Bronchial epithelial cell (primary cell): ENCODE measurements at regions not wholly inside any gene's neighbourhood (a gene's known extent, or its start where the extent isn't known, plus 50 kb on each side); places are given as distances from the start of the nearest gene placed in this dataset.

Experiments
- DNase-seq: peaks from one replicate; pipeline ENCODE4 v3.0.0-alpha.2; 2010; ENCODE audit warnings: low read depth
- FAIRE-seq: peaks from 2 replicates; lab custom pipeline; 2011; peaks lifted over from hg19 to GRCh38; lab: Jason Lieb, UNC
- H3K27me3 ChIP-seq: 2 replicates; pipeline ENCODE4 v1.5.1; 2011; ENCODE audit warnings: low read length; ENCODE audit not compliant: control insufficient read depth, insufficient read depth
- H3K36me3 ChIP-seq: 2 replicates; pipeline ENCODE4 v1.5.1; 2011; ENCODE audit warnings: low read length; ENCODE audit not compliant: control insufficient read depth, insufficient read depth
- H3K4me3 ChIP-seq: 2 replicates; pipeline ENCODE4 v1.5.1; 2011; ENCODE audit warnings: mild to moderate bottlenecking, low read depth, low read length, control low read depth
- CTCF ChIP-seq: IDR thresholded peaks from 2 replicates; pipeline ENCODE4 v1.5.1; 2011; ENCODE audit warnings: mild to moderate bottlenecking, moderate library complexity, low read length, control low read depth, inconsistent platforms; ENCODE audit not compliant: insufficient read depth, severe bottlenecking

GRCh38 chr5:1698589-1699316 is 100.9 kb downstream of the MRPL36 start:
- peak; percentile 68 for FAIRE-seq
- no peaks in the 10 kb centered on the region for H3K27me3 ChIP-seq
- no peak for TF ChIP-seq CTCF

GRCh38 chr5:1692381-1692780 is 107.3 kb downstream of the MRPL36 start:
- Histone ChIP-seq H3K4me3 (no peak overlapping the region), H3K36me3 (no peaks in the 10 kb centered on the region), H3K27me3 (no peaks in the 10 kb centered on the region)
- no peak for DNase-seq
- TF ChIP-seq CTCF: no peak
- FAIRE-seq: no peak

More at GRCh38 chr5:1698589-1699316, 100.9 kb downstream of the MRPL36 start:
- Histone ChIP-seq H3K36me3 (no peaks in the 10 kb centered on the region), H3K4me3 (no peak overlapping the region)
- no peak for DNase-seq

- no peaks in the 10 kb centered on the region for H3K27me3 ChIP-seq
- DNase-seq (no peak), FAIRE-seq (no peak)
- H3K36me3 ChIP-seq: no peaks in the 10 kb centered on the region
- no peak overlapping the region for H3K4me3 ChIP-seq
- TF ChIP-seq CTCF: no peak
Measured at GRCh38 chr5:1687301-1687970, 112.2 kb downstream of the MRPL36 start.

GRCh38 chr5:1686016-1686802 is 113.4 kb downstream of the MRPL36 start:
- no peak for DNase-seq
- no peak for FAIRE-seq
- Histone ChIP-seq H3K4me3 (no peak overlapping the region), H3K36me3 (no peaks in the 10 kb centered on the region), H3K27me3 (no peaks in the 10 kb centered on the region)
- no peak for TF ChIP-seq CTCF

GRCh38 chr5:1685066-1685465 is 114.6 kb downstream of the MRPL36 start:
- Histone ChIP-seq H3K4me3 (no peak overlapping the region), H3K27me3 (no peaks in the 10 kb centered on the region), H3K36me3 (no peaks in the 10 kb centered on the region)
- TF ChIP-seq CTCF: no peak
- DNase-seq: no peak
- no peak for FAIRE-seq
